ENCODE measurements at regions not wholly inside any gene's neighbourhood (a gene's known extent, or its start where the extent isn't known, plus 50 kb on each side); places are given as distances from the start of the nearest gene placed in this dataset.

GRCh38 chr21:35754583-35754982 is 305.7 kb downstream of the SETD4 start:
- TF ChIP-seq CTCF (IDR thresholded peaks at IDR 0.05) = no peak
- DNase-seq (ENCODE audit: low spot score) = no peak
- Histone ChIP-seq H3K4me3 (no peak overlapping the region), H3K27ac (no peak overlapping the region)

- no peak for TF ChIP-seq CTCF (IDR thresholded peaks at IDR 0.05)
- H3K4me3 ChIP-seq = no peak overlapping the region
Observed at GRCh38 chr21:35753308-35753707, 307.0 kb downstream of the SETD4 start.

GRCh38 chr21:35751171-35751570 is 309.2 kb downstream of the SETD4 start:
- DNase-seq (ENCODE audit: low spot score) = no peak
- no peak overlapping the region for H3K27ac ChIP-seq
- no peak overlapping the region for H3K4me3 ChIP-seq
- TF ChIP-seq CTCF (IDR thresholded peaks at IDR 0.05) = no peak

More at GRCh38 chr21:35753308-35753707, 307.0 kb downstream of the SETD4 start:
- H3K27ac ChIP-seq = no peak overlapping the region
- DNase-seq (ENCODE audit: low spot score) = no peak

GRCh38 chr21:35749904-35750303 is 310.4 kb downstream of the SETD4 start:
- Histone ChIP-seq H3K4me3 (no peak overlapping the region), H3K27ac (no peak overlapping the region)

GRCh38 chr21:35748678-35749314 is 311.5 kb downstream of the SETD4 start:
- no peak overlapping the region for H3K4me3 ChIP-seq
- TF ChIP-seq CTCF (IDR thresholded peaks at IDR 0.05) = no peak
- no peak for DNase-seq (ENCODE audit: low spot score)
- no peak overlapping the region for H3K27ac ChIP-seq

More at GRCh38 chr21:35749904-35750303, 310.4 kb downstream of the SETD4 start:
- no peak for DNase-seq (ENCODE audit: low spot score)
- TF ChIP-seq CTCF (IDR thresholded peaks at IDR 0.05) = no peak

- no peak for DNase-seq (ENCODE audit: low spot score)
- TF ChIP-seq CTCF (IDR thresholded peaks at IDR 0.05) = no peak
- H3K27ac ChIP-seq = no peak overlapping the region
- no peak overlapping the region for H3K4me3 ChIP-seq
Observed at GRCh38 chr21:35743571-35743970, 316.8 kb downstream of the SETD4 start.

GRCh38 chr21:35738347-35738961 is 321.9 kb downstream of the SETD4 start:
- no peak for TF ChIP-seq CTCF (IDR thresholded peaks at IDR 0.05)
- DNase-seq (ENCODE audit: low spot score) = no peak
- H3K27ac ChIP-seq = peak overlapping the region; percentile 1 to 68
- H3K4me3 ChIP-seq = no peak overlapping the region
